ENCODE measurements at regions not wholly inside any gene's neighbourhood (a gene's known extent, or its start where the extent isn't known, plus 50 kb on each side); places are given as distances from the start of the nearest gene placed in this dataset.

- TF ChIP-seq CTCF (IDR thresholded peaks at IDR 0.05; ENCODE audit: insufficient read depth, low read depth, low read length, missing control alignments) = no peak
- DNase-seq (ENCODE audit: low read depth) = no peak
Measured at GRCh38 chr4:62487016-62487415, 1286.9 kb downstream of the ADGRL3 start.

GRCh38 chr4:62484357-62484756 is 1284.2 kb downstream of the ADGRL3 start:
- TF ChIP-seq CTCF (IDR thresholded peaks at IDR 0.05; ENCODE audit: insufficient read depth, low read depth, low read length, missing control alignments) = no peak
- DNase-seq (ENCODE audit: low read depth) = no peak
- H3K4me3 ChIP-seq (ENCODE audit: low read depth, low read length) = no peak overlapping the region

More at GRCh38 chr4:62487016-62487415, 1286.9 kb downstream of the ADGRL3 start:
- H3K4me3 ChIP-seq (ENCODE audit: low read depth, low read length) = no peak overlapping the region

GRCh38 chr4:62482355-62482754 is 1282.2 kb downstream of the ADGRL3 start:
- DNase-seq (ENCODE audit: low read depth) = no peak
- TF ChIP-seq CTCF (IDR thresholded peaks at IDR 0.05; ENCODE audit: insufficient read depth, low read depth, low read length, missing control alignments) = no peak
- H3K4me3 ChIP-seq (ENCODE audit: low read depth, low read length) = no peak overlapping the region

GRCh38 chr4:62475596-62475995 is 1275.5 kb downstream of the ADGRL3 start:
- DNase-seq (ENCODE audit: low read depth) = no peak
- TF ChIP-seq CTCF (IDR thresholded peaks at IDR 0.05; ENCODE audit: insufficient read depth, low read depth, low read length, missing control alignments) = no peak
- no peak overlapping the region for H3K4me3 ChIP-seq (ENCODE audit: low read depth, low read length)

- H3K4me3 ChIP-seq (ENCODE audit: low read depth, low read length) = no peak overlapping the region
- DNase-seq (ENCODE audit: low read depth) = no peak
- no peak for TF ChIP-seq CTCF (IDR thresholded peaks at IDR 0.05; ENCODE audit: insufficient read depth, low read depth, low read length, missing control alignments)
Measured at GRCh38 chr4:62474802-62475201, 1274.7 kb downstream of the ADGRL3 start.

GRCh38 chr4:62471021-62471420 is 1270.9 kb downstream of the ADGRL3 start:
- no peak for DNase-seq (ENCODE audit: low read depth)
- H3K4me3 ChIP-seq (ENCODE audit: low read depth, low read length) = no peak overlapping the region
- TF ChIP-seq CTCF (IDR thresholded peaks at IDR 0.05; ENCODE audit: insufficient read depth, low read depth, low read length, missing control alignments) = no peak

GRCh38 chr4:62470421-62470983 is 1270.4 kb downstream of the ADGRL3 start:
- no peak for TF ChIP-seq CTCF (IDR thresholded peaks at IDR 0.05; ENCODE audit: insufficient read depth, low read depth, low read length, missing control alignments)
- no peak for DNase-seq (ENCODE audit: low read depth)
- no peak overlapping the region for H3K4me3 ChIP-seq (ENCODE audit: low read depth, low read length)
